Glutamatergic neuron (in vitro differentiated cells): ENCODE measurements at regions not wholly inside any gene's neighbourhood (a gene's known extent, or its start where the extent isn't known, plus 50 kb on each side); places are given as distances from the start of the nearest gene placed in this dataset.
"Not testable (repeated sequence)": the region's sequence is repeated elsewhere in the genome, so short reads cannot be mapped to it uniquely, and the experiment has no call there.

ENCODE experiments used
- DNase-seq: peaks from one replicate; pipeline ENCODE4 v3.0.0; 2022
- H3K27ac Mint-ChIP-seq: one replicate; pipeline ENCODE4 v1.8.0; 2020; ENCODE audit warnings: mild to moderate bottlenecking, mixed read lengths, inconsistent platforms; ENCODE audit not compliant: unreplicated experiment
- H3K27me3 Mint-ChIP-seq: one replicate; pipeline ENCODE4 v1.8.0; 2020; ENCODE audit warnings: mild to moderate bottlenecking, moderate library complexity, mixed read lengths, inconsistent platforms; ENCODE audit not compliant: unreplicated experiment
- H3K36me3 Mint-ChIP-seq: one replicate; pipeline ENCODE4 v1.8.0; 2020; ENCODE audit warnings: mild to moderate bottlenecking, mixed read lengths, inconsistent platforms; ENCODE audit not compliant: unreplicated experiment
- H3K4me1 Mint-ChIP-seq: one replicate; pipeline ENCODE4 v1.8.0; 2020; ENCODE audit warnings: mild to moderate bottlenecking, low read depth, mixed read lengths, inconsistent platforms; ENCODE audit not compliant: unreplicated experiment
- H3K4me3 Mint-ChIP-seq: one replicate; pipeline ENCODE4 v1.8.0; 2020; ENCODE audit warnings: mild to moderate bottlenecking, mixed read lengths, inconsistent platforms; ENCODE audit not compliant: unreplicated experiment
- H3K9me3 Mint-ChIP-seq: one replicate; pipeline ENCODE4 v1.8.0; 2020; ENCODE audit warnings: mild to moderate bottlenecking, moderate library complexity, mixed read lengths, inconsistent platforms; ENCODE audit not compliant: unreplicated experiment
- TF ChIP-seq, protein P1 (sequence below): fragments of 200-600 bp; sonication (generic); IDR thresholded peaks from one replicate; pipeline ENCODE4 v1.5.0; 2021; ENCODE audit not compliant: partially characterized antibody, unreplicated experiment

DNA sequence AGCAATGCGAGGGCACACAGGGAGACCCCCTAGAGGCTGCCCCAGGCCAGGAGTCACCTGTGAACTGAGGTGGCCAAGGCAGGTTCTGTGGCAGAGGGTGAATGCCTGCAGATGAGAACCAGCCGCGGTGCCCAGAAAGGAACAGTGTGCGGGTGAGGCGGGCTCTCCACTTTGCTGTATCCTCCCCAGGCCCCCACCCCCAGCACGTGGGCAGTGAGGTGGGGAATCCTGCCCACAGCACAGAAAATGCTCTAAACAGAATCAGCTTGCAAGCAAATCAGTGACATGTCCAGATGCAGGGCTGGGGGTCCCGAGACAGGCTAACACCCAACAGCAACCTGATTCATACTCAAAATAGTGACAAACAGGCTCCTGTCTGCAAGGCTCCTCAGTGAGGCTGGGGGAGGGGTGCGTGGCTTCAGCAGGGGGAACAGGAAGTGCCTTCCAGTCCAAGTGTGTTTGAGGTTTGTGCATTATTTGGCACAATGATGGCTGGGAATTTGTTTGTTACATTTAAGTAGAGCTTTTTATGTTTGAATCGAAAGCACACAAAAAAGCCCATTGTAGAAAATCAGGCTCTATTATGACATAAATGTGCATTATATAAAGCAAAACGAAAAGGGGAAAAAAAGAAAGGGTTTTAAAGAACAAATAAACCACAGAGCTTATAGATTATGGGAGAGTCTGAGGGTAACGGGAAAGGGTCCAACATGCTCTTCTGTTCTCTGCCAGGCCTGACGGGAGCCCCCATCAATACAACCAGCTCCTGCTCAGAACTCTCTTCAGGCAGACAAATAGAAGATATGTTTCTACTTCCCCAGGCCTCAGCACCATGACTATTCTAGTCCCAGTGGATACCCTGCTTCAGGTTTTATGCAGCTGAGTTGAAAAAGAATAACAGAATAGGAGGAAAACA lies 201.3 kb downstream of the HSD17B3 start:
- peaks cover 1% of the 10 kb centered on the region for H3K9me3 Mint-ChIP-seq
- H3K27me3 Mint-ChIP-seq = no peaks in the 10 kb centered on the region
- peaks cover 2% of the 10 kb centered on the region for H3K4me1 Mint-ChIP-seq
- peaks cover 10% of the 10 kb centered on the region for H3K36me3 Mint-ChIP-seq
- H3K4me3 Mint-ChIP-seq = no peak overlapping the region
- H3K27ac Mint-ChIP-seq = no peak overlapping the region
- TF ChIP-seq, protein P1, sequence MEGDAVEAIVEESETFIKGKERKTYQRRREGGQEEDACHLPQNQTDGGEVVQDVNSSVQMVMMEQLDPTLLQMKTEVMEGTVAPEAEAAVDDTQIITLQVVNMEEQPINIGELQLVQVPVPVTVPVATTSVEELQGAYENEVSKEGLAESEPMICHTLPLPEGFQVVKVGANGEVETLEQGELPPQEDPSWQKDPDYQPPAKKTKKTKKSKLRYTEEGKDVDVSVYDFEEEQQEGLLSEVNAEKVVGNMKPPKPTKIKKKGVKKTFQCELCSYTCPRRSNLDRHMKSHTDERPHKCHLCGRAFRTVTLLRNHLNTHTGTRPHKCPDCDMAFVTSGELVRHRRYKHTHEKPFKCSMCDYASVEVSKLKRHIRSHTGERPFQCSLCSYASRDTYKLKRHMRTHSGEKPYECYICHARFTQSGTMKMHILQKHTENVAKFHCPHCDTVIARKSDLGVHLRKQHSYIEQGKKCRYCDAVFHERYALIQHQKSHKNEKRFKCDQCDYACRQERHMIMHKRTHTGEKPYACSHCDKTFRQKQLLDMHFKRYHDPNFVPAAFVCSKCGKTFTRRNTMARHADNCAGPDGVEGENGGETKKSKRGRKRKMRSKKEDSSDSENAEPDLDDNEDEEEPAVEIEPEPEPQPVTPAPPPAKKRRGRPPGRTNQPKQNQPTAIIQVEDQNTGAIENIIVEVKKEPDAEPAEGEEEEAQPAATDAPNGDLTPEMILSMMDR = no peak
- no peak for DNase-seq

DNA sequence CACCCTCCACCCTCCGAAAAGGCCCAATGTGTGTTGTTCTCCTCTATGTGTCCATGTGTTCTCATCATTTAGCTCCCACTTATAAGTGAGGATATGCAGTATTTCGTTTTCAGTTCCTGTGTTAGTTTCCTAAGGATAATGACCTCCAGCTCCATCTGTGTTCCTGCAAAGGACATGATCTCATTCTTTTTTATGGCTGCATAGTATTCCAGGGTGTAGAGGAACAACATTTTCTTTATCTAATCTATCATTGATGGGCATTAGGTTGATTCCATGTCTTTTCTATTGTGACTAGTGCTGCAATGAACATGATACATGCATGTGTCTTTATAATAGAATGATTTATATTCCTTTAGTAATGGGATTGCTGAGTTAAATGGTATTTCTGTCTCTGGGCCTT lies 211.3 kb downstream of the HSD17B3 start:
- not testable (repeated sequence) for H3K27ac Mint-ChIP-seq, H3K36me3 Mint-ChIP-seq, H3K27me3 Mint-ChIP-seq, H3K9me3 Mint-ChIP-seq, H3K4me1 Mint-ChIP-seq, H3K4me3 Mint-ChIP-seq, DNase-seq

DNA sequence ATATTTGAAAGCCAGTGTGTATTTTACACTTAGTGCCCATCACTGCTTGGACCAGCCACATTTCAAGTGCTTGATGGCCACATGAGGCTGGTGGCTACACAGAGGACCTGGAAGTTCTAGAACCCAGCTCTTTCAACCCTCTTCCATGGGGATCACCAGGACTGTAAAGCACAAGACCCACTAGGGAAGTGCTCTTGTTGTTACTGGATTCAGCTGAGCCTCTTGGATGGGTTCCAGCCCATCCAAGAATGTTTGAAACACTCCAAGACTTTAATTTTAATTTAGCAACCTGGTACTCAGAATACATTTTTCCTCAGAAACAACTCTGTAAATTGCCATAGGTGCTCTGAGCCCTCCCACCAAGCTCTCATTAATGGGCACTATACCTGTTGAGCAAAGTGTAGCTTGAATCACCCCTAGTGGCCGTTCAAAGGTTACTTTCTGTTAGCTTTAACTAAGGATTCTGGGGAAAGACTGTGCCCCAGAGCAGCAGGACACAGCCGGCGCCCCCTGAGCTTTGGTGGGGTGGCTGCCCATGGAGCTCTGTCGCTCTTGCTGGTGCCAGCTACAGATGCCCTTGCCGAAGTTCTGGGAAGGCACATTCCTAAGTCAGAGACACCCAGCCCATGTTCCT lies 212.4 kb downstream of the HSD17B3 start:
- no peak overlapping the region for H3K4me3 Mint-ChIP-seq
- TF ChIP-seq, protein P1 = no peak
- no peak overlapping the region for H3K27ac Mint-ChIP-seq
- no peak for DNase-seq
- peaks cover 5% of the 10 kb centered on the region for H3K9me3 Mint-ChIP-seq
- H3K36me3 Mint-ChIP-seq = no peaks in the 10 kb centered on the region
- H3K27me3 Mint-ChIP-seq = peaks cover 5% of the 10 kb centered on the region
- peaks cover 10% of the 10 kb centered on the region for H3K4me1 Mint-ChIP-seq

DNA sequence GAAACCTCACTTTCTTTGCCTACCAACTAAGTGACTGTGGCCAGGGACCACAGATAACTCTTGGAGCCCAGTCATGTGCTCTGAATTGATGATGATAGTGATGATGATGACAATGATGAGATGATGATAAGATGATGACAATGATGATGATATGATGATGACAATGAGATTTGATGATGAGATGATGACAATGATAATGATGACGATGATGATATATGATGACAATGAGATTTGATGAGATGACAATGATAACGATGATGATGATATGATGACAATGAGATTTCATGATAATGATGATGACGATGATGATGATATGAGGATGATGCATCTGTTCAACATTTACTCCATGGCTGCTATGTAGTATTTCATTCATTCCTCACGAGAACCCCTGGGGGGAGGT lies 213.0 kb downstream of the ERCC6L2 start:
- peaks cover 3% of the 10 kb centered on the region for H3K27me3 Mint-ChIP-seq
- no peaks in the 10 kb centered on the region for H3K36me3 Mint-ChIP-seq
- DNase-seq = no peak
- H3K27ac Mint-ChIP-seq = no peak overlapping the region
- peaks cover 5% of the 10 kb centered on the region for H3K9me3 Mint-ChIP-seq
- H3K4me1 Mint-ChIP-seq = peaks cover 12% of the 10 kb centered on the region
- no peak overlapping the region for H3K4me3 Mint-ChIP-seq
- TF ChIP-seq, protein P1 = no peak

DNA sequence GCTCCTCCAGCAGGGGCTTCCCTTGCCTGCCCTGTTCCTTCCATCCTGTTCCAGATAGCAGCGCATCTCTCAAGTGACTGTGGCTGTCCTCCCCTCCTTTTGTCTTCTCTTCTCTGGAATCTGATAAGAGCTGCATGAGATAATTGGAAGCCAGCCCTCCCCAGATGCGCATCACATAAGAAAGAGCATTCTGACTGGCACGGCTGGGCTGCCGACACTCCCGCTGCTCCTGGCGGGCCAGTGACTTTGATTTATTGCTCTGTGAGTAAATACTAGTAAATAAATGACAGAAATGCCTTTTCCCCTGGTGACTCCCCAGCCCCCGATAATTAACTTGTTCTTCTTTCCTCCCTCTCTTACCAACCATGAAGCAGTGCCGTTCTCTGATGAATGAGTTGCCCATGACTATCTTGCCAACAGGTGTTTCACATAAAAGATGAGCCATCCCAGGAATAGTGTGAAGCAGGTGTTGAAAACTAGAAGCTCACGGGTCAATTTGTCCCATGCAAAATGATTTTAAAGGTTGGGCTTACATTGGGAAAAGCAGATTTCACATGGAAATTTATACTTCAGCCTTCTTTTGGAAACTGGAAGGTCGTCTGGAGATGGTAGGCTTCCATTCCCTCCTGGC lies 212.3 kb downstream of the ERCC6L2 start:
- H3K4me1 Mint-ChIP-seq = peaks cover 12% of the 10 kb centered on the region
- H3K36me3 Mint-ChIP-seq = no peaks in the 10 kb centered on the region
- H3K4me3 Mint-ChIP-seq = no peak overlapping the region
- H3K9me3 Mint-ChIP-seq = peaks cover 6% of the 10 kb centered on the region
- DNase-seq = no peak
- no peak overlapping the region for H3K27ac Mint-ChIP-seq
- peaks cover 3% of the 10 kb centered on the region for H3K27me3 Mint-ChIP-seq
- TF ChIP-seq, protein P1 = no peak
